ACC112 (cell line): ENCODE measurements at regions not wholly inside any gene's neighbourhood (a gene's known extent, or its start where the extent isn't known, plus 50 kb on each side); places are given as distances from the start of the nearest gene placed in this dataset.

ENCODE experiments used
- H2AFZ ChIP-seq: fragments of 200-600 bp; sonication (generic); one replicate; pipeline ENCODE4 v1.6.0; 2017; ENCODE audit warnings: antibody characterized with exemption, low read length; ENCODE audit not compliant: unreplicated experiment
- H3K27ac ChIP-seq: fragments of 200-600 bp; sonication (generic); 2 replicates; pipeline ENCODE4 v1.5.1; 2014; ENCODE audit warnings: low read depth, mild to moderate bottlenecking, antibody characterized with exemption, low read length, moderate library complexity
- H3K27me3 ChIP-seq: fragments of 200-600 bp; sonication (generic); 2 replicates; pipeline ENCODE4 v1.6.1; 2014; ENCODE audit warnings: mild to moderate bottlenecking, antibody characterized with exemption, low read length, moderate library complexity, mixed read lengths; ENCODE audit not compliant: insufficient read depth
- H3K36me3 ChIP-seq: fragments of 200-600 bp; sonication (generic); 2 replicates; pipeline ENCODE4 v1.6.1; 2016; ENCODE audit warnings: mild to moderate bottlenecking, antibody characterized with exemption, low read length, moderate library complexity, mixed read lengths; ENCODE audit not compliant: insufficient read depth
- H3K4me1 ChIP-seq: fragments of 200-600 bp; sonication (generic); one replicate; pipeline ENCODE4 v1.6.1; 2016; ENCODE audit warnings: low read length, mixed read lengths; ENCODE audit not compliant: insufficient read depth, unreplicated experiment, control insufficient read depth
- H3K4me3 ChIP-seq: fragments of 200-600 bp; sonication (generic); 2 replicates; pipeline ENCODE4 v1.5.1; 2014; ENCODE audit warnings: mild to moderate bottlenecking, low read depth, low read length
- H3K79me2 ChIP-seq: fragments of 200-600 bp; sonication (generic); one replicate; pipeline ENCODE4 v1.6.0; 2016; ENCODE audit warnings: low read length; ENCODE audit not compliant: control insufficient read depth, unreplicated experiment, insufficient read depth

DNA sequence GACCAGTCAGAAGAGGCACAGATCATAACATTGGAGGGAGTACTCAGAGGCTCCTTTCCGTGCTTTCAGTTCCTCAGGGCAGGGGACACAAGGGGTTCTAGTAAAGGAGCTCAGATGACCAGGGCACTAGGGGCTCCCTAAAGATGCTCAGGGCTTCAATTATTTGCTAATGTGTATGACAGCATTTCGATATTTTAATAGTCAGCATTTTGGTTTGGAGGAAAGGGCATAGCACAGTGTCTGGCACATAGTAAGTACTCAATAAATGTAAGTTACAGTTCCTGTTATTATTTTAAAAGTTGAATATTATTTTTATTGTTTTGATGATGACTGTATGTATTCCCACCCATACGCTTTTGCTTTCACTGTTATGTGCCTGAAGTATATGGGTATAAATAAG is 260.0 kb downstream of the REEP3 start:
- H3K4me3 ChIP-seq: no peak overlapping the region
- H3K36me3 ChIP-seq: no peaks in the 10 kb centered on the region
- H3K27me3 ChIP-seq: peaks cover 48% of the 10 kb centered on the region
- H3K27ac ChIP-seq: no peak overlapping the region
- no peak overlapping the region for H2AFZ ChIP-seq
- H3K79me2 ChIP-seq: no peaks in the 10 kb centered on the region
- no peaks in the 10 kb centered on the region for H3K4me1 ChIP-seq

DNA sequence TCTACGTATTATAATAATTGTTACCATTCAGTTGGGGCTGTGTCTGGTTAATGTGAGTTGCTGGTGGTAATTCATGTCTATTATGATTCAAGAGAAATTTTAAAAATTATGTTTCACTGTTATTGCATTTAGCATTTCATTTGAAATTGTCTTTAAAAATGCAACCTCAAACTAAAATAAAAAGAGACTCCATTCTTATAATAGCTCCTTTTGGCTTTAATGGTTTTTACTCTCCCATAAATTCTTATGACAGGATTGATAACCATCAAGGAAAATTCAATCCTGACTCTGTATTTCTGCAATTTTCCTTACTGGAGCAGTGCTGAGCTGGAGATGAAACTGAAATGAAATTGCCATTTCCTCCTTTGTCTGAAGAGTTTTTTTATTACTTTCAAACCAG is 262.7 kb downstream of the REEP3 start:
- H3K27me3 ChIP-seq: peaks cover 45% of the 10 kb centered on the region
- H3K79me2 ChIP-seq: no peaks in the 10 kb centered on the region
- no peaks in the 10 kb centered on the region for H3K36me3 ChIP-seq
- no peaks in the 10 kb centered on the region for H3K4me1 ChIP-seq
- H3K27ac ChIP-seq: no peak overlapping the region
- H3K4me3 ChIP-seq: no peak overlapping the region
- H2AFZ ChIP-seq: no peak overlapping the region

GRCh38 chr10:63788152-63788821 is 267.1 kb downstream of the REEP3 start:
- Histone ChIP-seq H3K4me1 (no peaks in the 10 kb centered on the region), H3K27ac (no peak overlapping the region), H3K4me3 (no peak overlapping the region), H2AFZ (no peak overlapping the region), H3K79me2 (no peaks in the 10 kb centered on the region), H3K36me3 (no peaks in the 10 kb centered on the region), H3K27me3 (peaks cover 31% of the 10 kb centered on the region)

- no peak overlapping the region for H3K27ac ChIP-seq
- H2AFZ ChIP-seq: no peak overlapping the region
- H3K36me3 ChIP-seq: no peaks in the 10 kb centered on the region
- H3K4me3 ChIP-seq: no peak overlapping the region
- peaks cover 7% of the 10 kb centered on the region; the same call in 1 of the 2 replicates for H3K27me3 ChIP-seq
- peaks cover 17% of the 10 kb centered on the region for H3K4me1 ChIP-seq
- no peaks in the 10 kb centered on the region for H3K79me2 ChIP-seq
Observed at GRCh38 chr10:63795094-63795860, 274.1 kb downstream of the REEP3 start.

GRCh38 chr10:63798599-63799498 is 277.6 kb downstream of the REEP3 start:
- Histone ChIP-seq H3K4me3 (peak overlapping the region; percentile 31), H3K79me2 (no peaks in the 10 kb centered on the region), H2AFZ (peak overlapping the region; percentile 80), H3K36me3 (no peaks in the 10 kb centered on the region), H3K27ac (peak overlapping the region; percentile 81), H3K4me1 (peaks cover 17% of the 10 kb centered on the region), H3K27me3 (no peaks in the 10 kb centered on the region)

DNA sequence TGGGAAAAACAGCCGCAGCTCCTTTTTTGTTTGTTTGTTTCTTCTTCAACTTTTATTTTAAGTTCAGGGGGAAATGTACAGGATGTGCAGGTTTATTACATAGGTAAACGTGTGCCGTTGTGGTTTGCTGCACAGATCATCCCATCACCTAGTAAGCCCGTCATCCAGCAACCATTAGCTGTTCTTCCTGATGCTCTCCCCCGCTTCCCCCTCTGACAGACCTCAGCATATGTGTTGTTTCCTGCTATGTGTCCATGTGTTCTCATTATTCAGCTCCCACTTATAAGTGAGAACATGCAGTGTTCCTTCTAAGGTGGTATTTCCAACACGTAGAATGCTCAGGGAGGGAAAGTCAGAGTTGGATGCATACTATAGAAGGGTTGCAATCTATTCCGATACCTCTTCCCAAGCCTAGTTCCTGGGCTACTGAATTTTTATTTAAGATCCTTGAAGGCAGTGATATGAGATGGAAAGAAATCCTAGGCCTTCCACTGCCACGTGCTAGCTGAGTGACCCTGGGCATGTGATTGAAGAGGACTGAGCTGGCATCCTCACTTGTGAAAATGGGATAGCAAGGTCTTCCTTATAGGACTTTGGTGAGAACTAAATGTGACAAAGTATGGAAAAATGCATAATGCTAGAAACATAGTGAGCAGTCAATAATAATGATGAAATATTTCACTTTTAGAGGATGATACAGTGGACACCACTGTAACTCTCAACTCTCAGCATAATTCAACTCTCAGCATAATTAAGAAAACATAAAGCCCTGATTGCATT is 278.5 kb downstream of the REEP3 start:
- H3K27me3 ChIP-seq: no peaks in the 10 kb centered on the region
- H3K4me3 ChIP-seq: peak overlapping the region; percentile 31; the same call in 1 of the 2 replicates
- H3K79me2 ChIP-seq: no peaks in the 10 kb centered on the region
- H3K36me3 ChIP-seq: no peaks in the 10 kb centered on the region
- peak overlapping the region; percentile 80 for H2AFZ ChIP-seq
- H3K27ac ChIP-seq: peak overlapping the region; percentile 81
- peaks cover 17% of the 10 kb centered on the region for H3K4me1 ChIP-seq

GRCh38 chr10:63801166-63801565 is 280.0 kb downstream of the REEP3 start:
- H3K79me2 ChIP-seq: no peaks in the 10 kb centered on the region
- no peak overlapping the region for H3K27ac ChIP-seq
- H2AFZ ChIP-seq: no peak overlapping the region
- H3K36me3 ChIP-seq: no peaks in the 10 kb centered on the region
- H3K4me3 ChIP-seq: no peak overlapping the region
- H3K4me1 ChIP-seq: peaks cover 17% of the 10 kb centered on the region
- no peaks in the 10 kb centered on the region for H3K27me3 ChIP-seq

DNA sequence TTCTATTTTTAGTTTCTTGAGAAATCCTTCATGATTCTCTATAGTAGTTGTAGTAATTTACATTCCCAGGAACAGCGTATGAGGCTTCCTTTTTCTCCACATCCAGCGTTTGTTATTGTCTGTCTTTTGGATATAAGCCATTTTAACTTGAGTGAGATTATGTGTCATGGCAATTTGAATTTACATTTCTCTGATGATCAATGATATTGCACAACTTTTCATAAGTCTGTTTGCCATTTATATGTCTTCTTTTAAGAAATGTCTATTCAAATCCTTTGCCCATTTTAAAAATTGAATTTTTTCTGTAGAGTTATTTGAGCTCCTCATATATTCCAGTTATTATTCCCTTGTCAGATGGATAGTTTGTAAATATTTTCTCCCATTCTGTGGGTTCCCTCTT is 285.1 kb downstream of the REEP3 start:
- no peaks in the 10 kb centered on the region for H3K36me3 ChIP-seq
- H2AFZ ChIP-seq: no peak overlapping the region
- H3K27me3 ChIP-seq: no peaks in the 10 kb centered on the region
- H3K27ac ChIP-seq: no peak overlapping the region
- H3K4me3 ChIP-seq: no peak overlapping the region
- no peaks in the 10 kb centered on the region for H3K79me2 ChIP-seq
- H3K4me1 ChIP-seq: no peaks in the 10 kb centered on the region

DNA sequence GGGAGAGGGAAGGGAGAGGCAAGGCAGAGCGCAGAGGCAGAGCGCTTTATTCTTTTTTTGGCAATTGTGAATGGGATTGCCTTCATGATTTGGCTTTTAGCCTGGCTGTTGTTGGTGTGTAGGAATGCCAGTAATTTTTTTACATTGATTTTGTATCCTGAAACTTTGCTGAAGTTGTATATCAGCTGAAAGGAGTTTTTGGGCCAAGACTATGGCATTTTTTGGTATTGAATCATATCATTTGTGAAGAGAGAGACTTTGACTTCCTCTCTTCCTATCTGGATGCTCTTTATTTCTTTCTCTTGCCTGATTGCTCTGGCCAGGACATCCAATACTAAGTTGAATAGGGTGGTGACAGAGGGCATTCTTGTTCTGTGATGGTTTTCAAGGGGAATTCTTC is 291.3 kb downstream of the REEP3 start:
- Histone ChIP-seq H3K79me2 (no peaks in the 10 kb centered on the region), H3K27me3 (peaks cover 8% of the 10 kb centered on the region), H3K4me1 (no peaks in the 10 kb centered on the region), H2AFZ (no peak overlapping the region), H3K36me3 (no peaks in the 10 kb centered on the region), H3K4me3 (no peak overlapping the region), H3K27ac (no peak overlapping the region)

DNA sequence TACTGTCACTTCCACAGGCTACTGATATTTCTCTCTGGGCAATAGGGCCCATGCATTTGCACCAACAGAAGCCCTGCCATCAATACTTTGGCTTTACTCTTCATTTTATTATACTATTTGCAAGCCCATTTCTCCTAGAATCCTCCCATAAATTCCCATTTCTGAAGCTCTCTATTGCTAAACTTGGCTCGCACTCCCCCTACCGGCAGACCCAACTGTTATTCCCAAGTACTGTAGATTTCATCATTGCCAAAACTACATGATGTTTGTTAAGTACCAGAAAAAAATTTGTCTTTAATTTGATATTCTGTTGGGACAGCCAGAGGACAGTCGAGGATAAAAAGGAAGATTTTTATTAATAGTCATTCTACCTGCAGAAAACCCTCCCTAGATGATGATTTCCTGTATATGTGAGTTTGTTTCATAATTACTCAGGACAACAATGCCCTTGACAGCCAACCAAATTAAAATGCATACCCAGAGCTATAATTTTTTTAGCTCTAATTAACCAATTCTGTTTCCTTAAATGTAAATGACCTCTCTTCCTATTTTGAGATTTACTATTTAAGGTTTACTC is 298.6 kb downstream of the REEP3 start:
- Histone ChIP-seq H3K4me1 (no peaks in the 10 kb centered on the region), H2AFZ (no peak overlapping the region), H3K4me3 (no peak overlapping the region), H3K79me2 (no peaks in the 10 kb centered on the region), H3K36me3 (no peaks in the 10 kb centered on the region), H3K27ac (no peak overlapping the region), H3K27me3 (peaks cover 52% of the 10 kb centered on the region)
